BJ (cell line): ENCODE measurements at regions not wholly inside any gene's neighbourhood (a gene's known extent, or its start where the extent isn't known, plus 50 kb on each side); places are given as distances from the start of the nearest gene placed in this dataset.

ENCODE experiments used
- CTCF ChIA-PET: fragments of 350-600 bp; formaldehyde crosslinking; extraction: SDS; loops from one replicate; lab custom pipeline; 2021; ENCODE audit warnings: antibody characterized with exemption, inconsistent platforms; lab: Yijun Ruan, JAX
- POLR2A ChIA-PET: fragments of 300-600 bp; sonication (Branson Sonifier 250); formaldehyde crosslinking; extraction: SDS; loops from one replicate; lab custom pipeline; 2021; ENCODE audit warnings: antibody characterized with exemption; lab: Charles Lee
- DNase-seq: peaks from one replicate; pipeline ENCODE4 v3.0.0-alpha.2; 2011; ENCODE audit warnings: low read depth
- H3K27me3 ChIP-seq: 2 replicates; pipeline ENCODE4 v1.6.0; 2011; ENCODE audit warnings: low read length; ENCODE audit not compliant: control insufficient read depth, insufficient read depth
- H3K36me3 ChIP-seq: 2 replicates; pipeline ENCODE4 v1.5.1; 2011; ENCODE audit warnings: low read length; ENCODE audit not compliant: control insufficient read depth, insufficient read depth
- H3K4me3 ChIP-seq: 2 replicates; pipeline ENCODE4 v1.5.1; 2011; ENCODE audit warnings: low read depth, mild to moderate bottlenecking, control low read depth, low read length
- CTCF ChIP-seq: IDR thresholded peaks from 2 replicates; pipeline ENCODE4 v1.5.1; 2011; ENCODE audit warnings: low read depth, mild to moderate bottlenecking, control low read depth, inconsistent platforms, low read length, moderate library complexity; ENCODE audit not compliant: insufficient read depth

GRCh38 chr10:110363572-110364411, 59.1 kb upstream of the SMNDC1 start:
- H3K36me3 ChIP-seq = no peaks in the 10 kb centered on the region
- no peaks in the 10 kb centered on the region for H3K27me3 ChIP-seq
- H3K4me3 ChIP-seq = no peak overlapping the region
- ChIA-PET POLR2A (no interaction called here), CTCF (interaction anchor here (1.2 kb wide), 1 partner anchor 9 kb away, joined by 4 read pairs; no protein-coding TSS in a partner anchor)
- no peak for DNase-seq
- TF ChIP-seq CTCF = no peak

GRCh38 chr10:110364531-110364937, 59.8 kb upstream of the SMNDC1 start:
- Histone ChIP-seq H3K27me3 (no peaks in the 10 kb centered on the region), H3K4me3 (no peak overlapping the region), H3K36me3 (no peaks in the 10 kb centered on the region)
- no peak for DNase-seq
- CTCF ChIA-PET = interaction anchor here (1.2 kb wide), 1 partner anchor 8 kb away, joined by 4 read pairs; no protein-coding TSS in a partner anchor
- TF ChIP-seq CTCF = no peak
- POLR2A ChIA-PET = no interaction called here

- POLR2A ChIA-PET = no interaction called here
- no peak for DNase-seq
- Histone ChIP-seq H3K36me3 (no peaks in the 10 kb centered on the region), H3K27me3 (no peaks in the 10 kb centered on the region), H3K4me3 (no peak overlapping the region)
- TF ChIP-seq CTCF = no peak
- CTCF ChIA-PET = interaction anchor here (1.2 to 3.4 kb wide), 3 partner anchors 7 to 13 kb away, joined by 4 to 17 read pairs (median 5); no protein-coding TSS in a partner anchor
Observed at GRCh38 chr10:110365356-110366143, 60.8 kb upstream of the SMNDC1 start.

GRCh38 chr10:110366635-110367034, 61.9 kb upstream of the SMNDC1 start:
- Histone ChIP-seq H3K27me3 (no peaks in the 10 kb centered on the region), H3K4me3 (no peak overlapping the region), H3K36me3 (no peaks in the 10 kb centered on the region)
- ChIA-PET CTCF (interaction anchor here (1.8 to 3.4 kb wide), 3 partner anchors 10 to 14 kb away, joined by 4 to 17 read pairs (median 5); no protein-coding TSS in a partner anchor), POLR2A (no interaction called here)
- no peak for DNase-seq
- TF ChIP-seq CTCF = no peak

- no peak overlapping the region for H3K4me3 ChIP-seq
- H3K36me3 ChIP-seq = no peaks in the 10 kb centered on the region
- CTCF ChIA-PET = interaction anchor here (1.8 to 3.4 kb wide), 2 partner anchors 11 to 13 kb away, joined by 4 to 17 read pairs; no protein-coding TSS in a partner anchor
- H3K27me3 ChIP-seq = no peaks in the 10 kb centered on the region
- POLR2A ChIA-PET = no interaction called here
- no peak for DNase-seq
- TF ChIP-seq CTCF = no peak
Observed at GRCh38 chr10:110368002-110368401, 63.3 kb upstream of the SMNDC1 start.
